ENCODE measurements at regions not wholly inside any gene's neighbourhood (a gene's known extent, or its start where the extent isn't known, plus 50 kb on each side); places are given as distances from the start of the nearest gene placed in this dataset.
"Not testable (repeated sequence)": the region's sequence is repeated elsewhere in the genome, so short reads cannot be mapped to it uniquely, and the experiment has no call there.

- H3K9me3 ChIP-seq (ENCODE audit: low read depth), result no peaks in the 10 kb centered on the region
- H3K27ac ChIP-seq, result no peak overlapping the region
- no peaks in the 10 kb centered on the region for H3K4me1 ChIP-seq (ENCODE audit: low read depth)
- TF ChIP-seq CTCF (IDR thresholded peaks at IDR 0.05; ENCODE audit: low read depth, low read length), result no peak
- no peaks in the 10 kb centered on the region for H3K27me3 ChIP-seq
- DNase-seq (ENCODE audit: low read depth in 1 of 2, low spot score in 1 of 2), result peak in 1 of 2 donors; percentile 7
- no peak overlapping the region for H3K4me3 ChIP-seq
- H3K36me3 ChIP-seq, result no peaks in the 10 kb centered on the region
These were observed 159.2 kb upstream of the WWC1 start for GRCh38 chr5:168132241-168132641.

DNA sequence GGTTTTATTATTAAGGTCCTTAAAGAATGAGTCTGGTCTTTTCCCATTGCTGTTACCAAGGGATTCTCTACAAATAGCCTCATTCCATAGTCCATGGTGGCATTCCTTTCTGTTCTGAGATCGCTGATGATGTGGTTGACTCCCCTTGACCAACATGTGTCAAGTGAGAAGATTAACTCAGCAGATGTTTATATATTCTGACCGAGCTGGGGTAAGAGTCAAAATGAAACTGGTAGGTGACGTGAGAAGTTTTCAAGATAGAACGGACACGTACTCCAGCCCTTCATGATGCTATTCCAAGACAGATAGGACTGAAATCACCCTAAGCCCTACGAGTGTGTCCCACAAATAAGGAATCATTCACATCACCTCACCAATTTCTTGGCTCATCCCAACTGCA lies 155.5 kb upstream of the WWC1 start:
- TF ChIP-seq CTCF (IDR thresholded peaks at IDR 0.05; ENCODE audit: low read depth, low read length), result no peak

DNA sequence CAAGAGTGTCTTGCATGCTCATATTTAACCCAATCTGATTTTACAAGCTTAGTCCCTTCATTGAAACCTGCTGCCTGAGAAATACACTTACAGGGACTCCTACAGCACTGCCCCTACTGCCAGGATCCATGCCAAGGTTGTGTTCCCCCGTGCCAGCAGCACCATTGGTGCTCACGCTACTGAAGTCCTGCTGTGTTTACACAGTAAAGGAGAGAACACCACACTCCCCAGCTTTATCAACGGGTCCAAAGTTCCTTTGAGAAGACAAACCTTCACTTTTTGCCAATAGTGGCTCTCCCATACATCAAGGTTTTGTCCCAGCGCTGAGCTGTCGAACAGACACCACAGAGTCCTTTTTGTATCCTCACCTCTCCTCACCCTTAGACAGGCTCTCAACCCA lies 155.1 kb upstream of the WWC1 start:
- no peaks in the 10 kb centered on the region for H3K4me1 ChIP-seq (ENCODE audit: low read depth)
- TF ChIP-seq CTCF (IDR thresholded peaks at IDR 0.05; ENCODE audit: low read depth, low read length), result no peak
- H3K36me3 ChIP-seq, result no peaks in the 10 kb centered on the region
- no peak overlapping the region for H3K27ac ChIP-seq
- H3K4me3 ChIP-seq, result no peak overlapping the region
- H3K9me3 ChIP-seq (ENCODE audit: low read depth), result no peaks in the 10 kb centered on the region
- DNase-seq (ENCODE audit: low read depth in 1 of 2, low spot score in 1 of 2), result no peak
- no peaks in the 10 kb centered on the region for H3K27me3 ChIP-seq

More for the DNA sequence above, 155.5 kb upstream of the WWC1 start:
- no peak overlapping the region for H3K27ac ChIP-seq
- DNase-seq (ENCODE audit: low read depth in 1 of 2, low spot score in 1 of 2), result no peak
- no peak overlapping the region for H3K4me3 ChIP-seq
- no peaks in the 10 kb centered on the region for H3K9me3 ChIP-seq (ENCODE audit: low read depth)
- no peaks in the 10 kb centered on the region for H3K36me3 ChIP-seq
- H3K4me1 ChIP-seq (ENCODE audit: low read depth), result no peaks in the 10 kb centered on the region
- no peaks in the 10 kb centered on the region for H3K27me3 ChIP-seq

GRCh38 chr5:168137265-168137664 lies 154.2 kb upstream of the WWC1 start:
- Histone ChIP-seq H3K36me3 (no peaks in the 10 kb centered on the region), H3K27ac (no peak overlapping the region), H3K4me3 (no peak overlapping the region), H3K4me1 (ENCODE audit: low read depth) (no peaks in the 10 kb centered on the region), H3K9me3 (ENCODE audit: low read depth) (no peaks in the 10 kb centered on the region), H3K27me3 (no peaks in the 10 kb centered on the region)
- DNase-seq (ENCODE audit: low read depth in 1 of 2, low spot score in 1 of 2), result no peak
- TF ChIP-seq CTCF (IDR thresholded peaks at IDR 0.05; ENCODE audit: low read depth, low read length), result no peak

GRCh38 chr5:168140241-168140640 lies 151.2 kb upstream of the WWC1 start:
- Histone ChIP-seq H3K27me3 (no peaks in the 10 kb centered on the region), H3K4me3 (no peak overlapping the region), H3K27ac (no peak overlapping the region), H3K4me1 (ENCODE audit: low read depth) (no peaks in the 10 kb centered on the region), H3K9me3 (ENCODE audit: low read depth) (no peaks in the 10 kb centered on the region), H3K36me3 (no peaks in the 10 kb centered on the region)
- no peak for DNase-seq (ENCODE audit: low read depth in 1 of 2, low spot score in 1 of 2)
- TF ChIP-seq CTCF (IDR thresholded peaks at IDR 0.05; ENCODE audit: low read depth, low read length), result no peak

GRCh38 chr5:168142402-168142801 lies 149.0 kb upstream of the WWC1 start:
- no peak for DNase-seq (ENCODE audit: low read depth in 1 of 2, low spot score in 1 of 2)
- Histone ChIP-seq H3K4me3 (no peak overlapping the region), H3K36me3 (no peaks in the 10 kb centered on the region), H3K27me3 (no peaks in the 10 kb centered on the region), H3K9me3 (ENCODE audit: low read depth) (no peaks in the 10 kb centered on the region), H3K27ac (no peak overlapping the region), H3K4me1 (ENCODE audit: low read depth) (no peaks in the 10 kb centered on the region)
- TF ChIP-seq CTCF (IDR thresholded peaks at IDR 0.05; ENCODE audit: low read depth, low read length), result no peak

GRCh38 chr5:168143521-168143920 lies 147.9 kb upstream of the WWC1 start:
- H3K27ac ChIP-seq; H3K9me3 ChIP-seq (ENCODE audit: low read depth); H3K36me3 ChIP-seq; DNase-seq (ENCODE audit: low read depth in 1 of 2, low spot score in 1 of 2); H3K27me3 ChIP-seq; H3K4me1 ChIP-seq (ENCODE audit: low read depth); H3K4me3 ChIP-seq: not testable (repeated sequence)

Data from cardiac muscle cell (in vitro differentiated cells and primary cell).